NCI-H2196 (cell line): ENCODE measurements at regions not wholly inside any gene's neighbourhood (a gene's known extent, or its start where the extent isn't known, plus 50 kb on each side); places are given as distances from the start of the nearest gene placed in this dataset.

ENCODE experiments used
- DNase-seq: peaks from one replicate; lab custom pipeline; 2025; ENCODE audit not compliant: unreplicated experiment; lab: John Stamatoyannopoulos, UW

DNA sequence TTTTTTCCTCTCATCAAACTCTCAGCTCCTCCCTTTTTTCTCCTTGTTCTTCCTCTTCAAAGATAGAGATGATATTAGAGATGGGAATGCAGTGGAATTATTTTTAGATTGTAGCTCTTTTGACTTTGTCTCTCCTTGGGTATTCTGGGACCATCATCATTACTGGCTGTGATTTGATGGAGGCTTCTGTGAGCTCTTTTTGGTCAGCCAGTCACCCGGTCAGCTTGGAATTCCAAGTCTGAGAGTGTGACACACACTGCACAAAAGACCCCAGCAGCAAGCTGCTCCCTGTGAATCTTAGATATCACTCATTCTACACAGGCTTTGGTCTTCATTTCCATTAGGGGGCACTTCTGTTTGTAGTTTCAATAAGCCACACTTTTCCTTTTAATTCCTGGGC, 51.6 kb upstream of the NEK7 start:
- DNase-seq = no peak

GRCh38 chr1:198106011-198106410, 50.8 kb upstream of the NEK7 start:
- DNase-seq = no peak
